PFSK-1 (cell line): ENCODE measurements at regions not wholly inside any gene's neighbourhood (a gene's known extent, or its start where the extent isn't known, plus 50 kb on each side); places are given as distances from the start of the nearest gene placed in this dataset.

Experiments
- POLR2AphosphoS5 ChIP-seq: IDR thresholded peaks from 2 replicates; pipeline ENCODE4 v1.6.1; 2012; ENCODE audit warnings: low read depth, mild to moderate bottlenecking, control low read depth, low read length, moderate library complexity
- REST ChIP-seq, 2 experiments: IDR thresholded peaks; 2 replicates each; pipeline versions ENCODE4 v1.6.1 to v1.8.0; 2011 to 2012; ENCODE audit warnings: low read depth in 2 of 2, low read length in 2 of 2, control low read depth in 1 of 2, inconsistent platforms in 1 of 2, mild to moderate bottlenecking in 1 of 2, moderate library complexity in 1 of 2; ENCODE audit not compliant: insufficient read depth in 1 of 2

GRCh38 chr14:42000450-42000849, 393.8 kb downstream of the LRFN5 start:
- no peak for TF ChIP-seq POLR2AphosphoS5
- no peak for TF ChIP-seq REST (IDR thresholded peaks at IDR 0.05; ENCODE audit: insufficient read depth in 1 of 2, low read depth in 2 of 2, low read length in 2 of 2)
